Putamen (tissue), 1 donor: ENCODE measurements at regions not wholly inside any gene's neighbourhood (a gene's known extent, or its start where the extent isn't known, plus 50 kb on each side); places are given as distances from the start of the nearest gene placed in this dataset.

Source experiments
- DNase-seq: peaks from one replicate; pipeline ENCODE4 v3.0.0-alpha.2; 2016; ENCODE audit warnings: low spot score

- DNase-seq, result no peak
These were observed 242.0 kb downstream of the RHOU start for GRCh38 chr1:228977307-228977706.

DNA sequence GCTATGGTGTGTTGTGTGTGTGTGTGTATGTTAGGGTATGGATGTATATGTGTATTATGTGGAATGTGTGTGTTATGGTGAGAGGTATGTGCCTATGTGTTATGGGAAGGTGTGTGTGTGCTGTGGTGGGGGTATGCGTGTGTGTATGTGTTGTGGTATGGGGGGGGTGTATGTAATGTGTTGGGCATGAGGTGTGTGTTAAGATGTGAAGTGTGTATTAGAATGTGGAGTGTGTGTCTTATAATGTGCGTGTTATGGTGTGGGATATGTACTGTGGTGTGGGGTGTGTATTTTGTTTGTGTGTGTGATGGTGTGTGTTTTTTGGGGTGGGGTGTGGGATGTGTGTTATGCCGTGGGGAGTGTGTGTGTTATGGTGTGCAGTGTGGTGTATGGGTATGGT lies 242.5 kb downstream of the RHOU start:
- DNase-seq, result no peak

DNA sequence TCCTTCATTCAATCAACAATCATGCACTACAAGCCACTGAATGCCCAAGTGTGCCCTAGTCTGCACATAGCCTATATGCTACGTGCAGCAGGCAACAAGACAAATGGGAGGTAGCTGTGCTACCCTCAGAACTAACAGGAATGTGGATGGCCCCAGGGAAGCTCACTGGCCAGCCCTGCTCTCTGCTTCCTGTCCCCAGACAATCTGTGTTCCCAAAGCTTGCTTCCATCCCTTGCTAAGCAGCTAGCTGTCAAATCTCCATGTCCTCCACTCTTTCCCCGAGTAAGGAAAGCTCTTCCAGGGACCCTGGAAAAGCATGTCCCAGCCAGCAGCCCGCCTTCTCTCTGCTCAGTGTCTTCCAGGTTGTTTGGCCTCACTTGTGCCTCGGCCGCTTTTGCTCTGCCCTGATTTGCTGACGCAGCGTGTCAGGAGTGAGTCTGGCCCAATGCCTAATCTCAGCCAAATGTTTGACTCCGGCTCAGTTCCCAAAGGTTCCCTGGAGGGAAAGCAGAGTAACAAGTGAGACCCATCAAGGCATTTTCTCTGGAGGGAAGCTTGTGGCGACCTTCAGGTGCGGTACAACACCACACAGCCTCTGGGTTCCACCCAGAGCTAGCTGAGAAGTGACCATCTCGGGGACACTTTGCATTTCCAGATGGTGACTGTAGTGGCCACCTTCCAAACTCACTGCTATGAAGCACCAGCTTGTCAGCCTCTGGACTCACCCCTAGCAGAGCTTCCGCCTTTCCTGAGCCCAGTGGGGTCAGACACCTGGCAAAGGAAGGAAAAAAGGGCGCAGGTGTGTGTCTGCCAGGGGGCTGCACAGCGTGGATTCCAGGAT lies 243.4 kb downstream of the RHOU start:
- no peak for DNase-seq

DNA sequence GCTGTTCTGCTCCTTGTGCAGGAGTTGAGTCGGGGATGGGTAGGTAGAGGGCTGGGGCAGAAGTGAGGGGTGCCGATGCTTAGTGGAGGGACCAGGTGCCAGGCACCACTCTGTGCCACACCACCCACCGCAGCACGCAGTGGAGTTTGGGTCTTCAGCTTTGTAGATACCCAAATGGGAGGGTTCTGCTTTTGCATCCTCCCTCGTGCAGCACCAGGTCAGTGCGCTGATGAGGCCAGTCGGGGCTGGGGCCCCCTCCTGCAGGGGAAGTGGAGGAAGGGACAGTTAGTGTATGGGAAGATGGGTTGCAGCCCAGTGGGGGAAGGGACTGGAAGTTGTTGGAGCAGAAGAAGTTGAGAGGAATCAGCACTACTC lies 244.0 kb downstream of the RHOU start:
- no peak for DNase-seq

DNA sequence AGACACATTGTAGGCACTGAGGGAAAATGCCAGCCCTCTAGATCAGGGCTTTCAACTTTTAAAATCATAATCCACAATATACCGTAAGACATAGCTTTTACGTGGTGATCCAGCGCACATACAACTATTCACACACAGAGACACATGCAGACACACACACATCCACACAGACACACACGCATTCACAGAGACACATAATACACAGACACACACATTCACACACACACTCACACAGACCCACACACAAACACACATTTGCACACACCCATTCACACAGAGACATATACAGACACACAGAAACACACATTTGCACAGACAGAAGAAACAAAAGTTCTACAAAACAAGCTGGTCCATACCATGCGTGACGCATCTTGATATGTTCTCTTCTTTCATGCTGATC lies 244.5 kb downstream of the RHOU start:
- no peak for DNase-seq

DNA sequence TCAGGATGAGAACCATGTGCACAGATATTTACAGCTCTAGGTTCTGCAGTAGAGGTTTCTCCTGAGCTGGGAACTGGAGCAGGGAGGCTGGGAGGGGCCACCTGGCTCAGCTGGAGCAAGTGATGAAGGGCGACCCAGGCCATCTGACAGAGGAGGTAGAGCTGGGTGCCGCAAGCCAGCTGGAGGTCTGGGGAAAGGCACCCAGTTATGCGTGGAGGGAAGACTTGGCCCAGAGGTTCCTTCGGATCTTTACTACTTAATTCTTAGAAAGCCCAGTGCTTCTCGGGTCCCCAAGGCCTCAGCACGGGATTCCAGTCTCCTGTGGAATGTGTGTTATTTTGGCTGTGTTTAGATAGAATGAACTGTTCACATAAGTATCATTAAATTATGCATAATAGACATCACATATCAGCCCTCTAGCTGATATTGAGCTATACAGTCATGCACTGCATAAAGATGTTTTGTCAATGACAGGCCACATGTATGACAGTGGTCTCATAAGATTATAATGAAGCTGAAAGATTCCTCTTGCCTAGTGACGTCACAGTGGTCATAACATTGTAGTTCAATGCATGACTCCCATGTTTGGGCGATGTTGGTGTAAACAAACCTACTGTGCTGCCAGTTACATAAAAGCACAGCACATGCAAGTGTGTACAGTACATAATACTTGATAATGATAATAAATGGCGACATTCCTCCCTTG lies 245.1 kb downstream of the RHOU start:
- no peak for DNase-seq

DNA sequence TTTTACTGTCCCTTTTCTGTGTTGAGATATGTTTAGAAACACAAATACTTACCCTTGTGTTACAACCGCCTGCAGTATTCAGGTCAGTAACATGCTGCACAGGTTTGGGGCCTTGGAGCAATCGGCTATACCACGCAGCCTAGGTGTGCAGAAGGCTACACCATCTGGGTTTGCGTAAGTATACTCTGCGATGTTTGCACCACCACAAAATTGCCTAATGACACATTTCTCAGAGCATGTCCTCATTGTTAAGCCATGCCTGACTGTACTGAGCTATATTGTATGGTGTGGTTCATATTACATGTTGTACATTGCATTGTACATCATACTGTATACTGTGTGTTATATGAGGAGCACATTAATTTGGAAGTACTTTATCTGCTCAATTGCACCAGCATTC lies 247.4 kb downstream of the RHOU start:
- DNase-seq, result no peak

DNA sequence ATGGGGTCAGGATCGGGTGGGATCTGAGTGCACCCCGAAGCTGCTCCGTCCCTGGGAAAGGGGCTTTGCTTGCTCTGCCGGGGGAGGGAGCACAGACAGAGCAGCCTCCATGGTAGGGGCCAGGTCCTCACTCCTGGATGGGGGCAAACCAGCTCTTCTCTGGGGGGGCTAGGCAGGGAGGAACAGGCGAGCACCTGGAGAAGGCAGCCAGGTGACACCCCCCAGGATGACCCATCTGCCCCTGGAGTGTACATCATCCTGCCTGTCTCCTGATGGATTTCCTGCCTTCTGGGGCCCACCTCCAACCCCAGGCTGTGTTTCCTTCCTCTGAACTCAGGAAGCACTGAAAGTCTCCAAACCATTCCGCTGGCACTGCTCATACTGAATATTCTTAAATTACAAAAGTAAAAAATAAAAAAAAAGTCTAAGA lies 248.0 kb downstream of the RHOU start:
- no peak for DNase-seq

DNA sequence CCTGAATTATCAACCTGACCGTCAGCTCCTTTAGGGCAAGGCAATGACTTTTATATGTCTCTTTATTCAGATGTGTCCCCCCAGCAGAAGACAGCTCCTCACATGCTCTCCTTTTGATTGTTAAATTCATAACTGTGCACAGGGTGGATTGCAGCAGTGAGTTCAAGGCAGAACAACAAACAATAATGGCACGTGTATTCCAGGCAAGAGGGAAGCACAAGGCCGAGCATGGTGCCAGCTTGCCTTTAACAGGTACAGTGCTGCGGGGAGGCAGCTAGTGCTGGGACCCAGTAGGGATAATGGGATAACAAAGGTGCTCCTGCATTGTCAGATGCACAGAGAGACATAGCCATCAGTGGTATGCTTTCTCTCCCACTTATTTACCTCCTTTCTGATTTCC lies 248.4 kb downstream of the RHOU start:
- no peak for DNase-seq

DNA sequence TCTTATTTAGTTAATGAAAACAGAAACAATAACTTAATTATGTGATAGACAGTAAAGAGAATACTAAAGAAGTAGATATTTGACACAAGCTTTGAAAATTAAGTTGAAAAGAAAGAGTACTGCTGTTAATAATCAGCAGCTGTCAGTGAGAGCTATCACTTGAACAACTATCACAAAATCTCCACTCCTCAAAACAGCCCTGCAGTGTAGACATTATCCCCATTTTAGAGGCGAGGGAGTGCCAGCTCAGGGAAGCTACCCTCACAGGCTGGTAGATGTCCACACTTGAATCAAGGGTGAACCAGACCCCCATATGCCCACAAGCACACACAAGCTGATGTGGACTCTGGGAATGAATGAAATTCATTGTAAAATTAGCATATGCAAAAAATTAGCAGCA lies 248.8 kb downstream of the RHOU start:
- DNase-seq, result no peak

GRCh38 chr1:228984646-228985631 lies 249.7 kb downstream of the RHOU start:
- DNase-seq, result no peak

DNA sequence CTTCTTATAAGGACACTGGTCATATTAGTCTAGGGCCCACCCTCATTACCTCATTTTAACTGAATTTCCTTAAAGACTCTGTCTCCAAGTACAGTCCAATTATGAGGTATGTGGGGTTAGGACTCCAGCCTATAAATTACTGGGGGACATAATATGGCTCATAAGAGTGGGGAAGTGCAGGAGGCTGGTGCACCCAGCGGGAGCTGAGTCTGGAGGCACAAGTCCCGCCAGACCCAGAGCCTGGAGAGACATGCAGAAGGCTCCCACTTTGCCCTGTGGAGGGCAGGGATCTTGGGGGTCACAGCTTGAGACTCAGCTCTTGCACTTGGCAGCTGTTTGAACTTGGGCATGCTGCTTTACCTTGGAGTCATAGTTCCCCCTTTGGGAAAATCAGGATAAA lies 250.4 kb downstream of the RHOU start:
- DNase-seq, result no peak

DNA sequence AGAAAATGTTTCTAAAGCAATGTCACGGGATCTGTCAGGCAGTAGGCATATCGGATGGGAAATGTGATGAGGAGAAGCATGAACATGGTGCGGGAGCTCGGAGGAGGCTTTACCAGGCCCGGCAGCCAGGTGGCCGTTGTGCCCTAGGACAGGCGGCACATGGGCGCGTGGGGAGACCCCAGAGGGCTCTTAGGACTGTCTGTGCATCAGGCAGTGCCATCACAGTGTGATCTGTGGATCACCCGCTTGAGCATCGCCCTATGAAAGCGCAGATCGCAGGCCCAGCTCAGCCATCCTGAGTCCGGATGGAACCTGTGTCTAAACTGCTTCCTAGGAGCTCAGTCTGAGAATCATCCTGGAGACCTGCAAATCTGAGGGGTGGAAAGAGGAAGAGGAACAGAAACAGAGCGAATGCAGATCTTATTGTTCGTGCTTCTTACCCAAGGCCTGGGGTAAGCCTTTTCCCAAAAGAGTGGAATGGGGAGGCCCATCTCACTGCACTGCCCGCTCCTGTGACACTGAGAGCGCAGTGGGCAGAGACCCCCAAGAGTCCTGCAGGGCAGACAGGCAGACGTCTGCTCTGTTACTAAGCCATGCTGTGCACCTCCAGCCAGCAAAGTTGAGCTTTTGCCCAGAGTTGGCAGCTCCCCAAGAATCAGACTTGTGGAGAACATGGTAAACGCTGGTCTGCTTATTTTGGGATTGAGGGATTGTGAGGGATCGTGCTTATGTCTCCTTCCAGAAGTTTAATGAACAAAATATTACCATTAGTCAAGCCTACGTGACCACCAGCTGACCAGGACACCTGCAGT lies 251.0 kb downstream of the RHOU start:
- DNase-seq, result peak; percentile 53

GRCh38 chr1:228987286-228987685 lies 252.0 kb downstream of the RHOU start:
- DNase-seq, result no peak

DNA sequence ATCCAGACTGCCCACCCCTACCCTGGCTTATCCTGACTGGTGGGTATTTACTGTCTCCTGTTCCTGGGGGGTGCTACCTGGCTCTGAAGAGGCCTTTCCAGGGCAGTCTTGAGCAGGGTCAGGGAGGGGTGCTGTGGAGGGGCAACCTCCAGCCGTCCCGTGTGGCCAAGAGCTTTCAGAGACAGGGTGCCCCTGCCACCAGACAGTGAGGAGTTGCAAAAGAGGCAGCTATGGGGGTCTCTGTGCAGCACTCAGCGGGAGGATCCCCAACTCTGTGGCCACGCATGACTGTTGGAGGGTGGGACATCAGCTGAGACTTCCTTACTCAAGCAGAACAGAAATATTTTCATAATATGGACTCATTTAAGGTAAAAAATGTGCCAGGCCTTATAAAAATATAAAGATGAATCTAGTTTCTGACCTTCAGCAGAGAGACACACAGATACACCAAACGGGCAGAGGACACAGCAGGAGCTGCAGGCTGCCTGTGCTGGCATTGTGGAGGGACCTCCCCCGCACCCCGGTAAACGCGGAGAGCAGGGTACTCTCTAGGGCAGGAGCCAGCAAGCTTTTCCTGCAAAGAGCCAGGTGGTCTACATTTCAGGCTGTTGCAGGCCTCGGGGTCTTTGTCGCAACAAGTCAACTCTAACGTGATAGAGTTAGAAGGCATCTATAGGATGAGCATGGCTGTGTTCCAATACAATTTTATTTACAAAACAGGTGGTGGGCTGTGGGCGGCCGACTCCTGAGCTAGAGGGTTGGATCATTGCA lies 252.6 kb downstream of the RHOU start:
- DNase-seq, result no peak

DNA sequence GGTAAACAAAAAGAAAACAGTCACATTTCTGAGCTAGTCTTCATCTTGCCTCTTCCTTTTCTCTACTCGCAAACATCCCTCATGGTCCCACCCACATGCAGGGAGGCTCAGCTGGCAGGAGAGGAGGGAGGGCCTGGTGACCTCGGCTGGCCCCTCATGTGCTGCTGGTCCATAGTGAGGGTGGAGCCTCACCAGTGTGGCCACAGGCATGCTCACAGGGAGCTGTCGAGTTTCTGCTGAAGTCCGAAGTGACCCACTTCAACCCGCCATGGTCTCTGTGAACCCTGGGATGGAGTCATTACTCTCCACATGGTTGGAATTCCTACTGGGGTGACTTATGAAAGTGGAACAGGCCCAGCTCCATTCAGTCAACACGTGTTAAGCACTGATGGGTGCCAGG lies 253.4 kb downstream of the RHOU start:
- no peak for DNase-seq

DNA sequence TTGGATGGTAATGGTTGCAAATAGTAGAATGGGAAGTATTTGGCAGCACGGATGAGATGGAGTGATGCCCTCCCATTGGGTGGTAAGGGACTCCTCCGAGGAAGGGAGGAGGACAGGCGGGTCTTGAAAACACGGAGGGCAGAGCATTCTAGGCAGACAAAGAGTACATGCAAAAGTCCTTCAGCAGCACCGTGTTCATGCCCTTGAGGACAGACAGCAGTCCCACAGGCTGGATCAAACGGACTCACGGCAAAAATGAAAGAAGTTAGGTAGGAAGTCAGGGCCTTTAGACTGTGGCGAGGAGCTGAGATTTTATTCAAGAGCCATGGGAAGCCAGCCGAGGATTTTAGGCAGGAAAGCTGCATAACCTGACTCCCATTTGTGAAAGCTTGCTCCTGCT lies 253.9 kb downstream of the RHOU start:
- DNase-seq, result no peak

GRCh38 chr1:228989676-228989991 lies 254.4 kb downstream of the RHOU start:
- no peak for DNase-seq

- peak; percentile 74 for DNase-seq
These were observed 254.9 kb downstream of the RHOU start for GRCh38 chr1:228989992-228990827.
